Large intestine (tissue), 3 donors: ENCODE measurements at regions not wholly inside any gene's neighbourhood (a gene's known extent, or its start where the extent isn't known, plus 50 kb on each side); places are given as distances from the start of the nearest gene placed in this dataset.
A peak's percentile ranks its signal among the peaks of the same experiment; 100 is the strongest.
"Not testable (repeated sequence)": the region's sequence is repeated elsewhere in the genome, so short reads cannot be mapped to it uniquely, and the experiment has no call there.

Source experiments
- DNase-seq, 2 donors: peaks; one replicate each; pipeline versions ENCODE4 v3.0.0 to v3.0.0-alpha.2; 2013
- H3K27ac ChIP-seq: one replicate; pipeline ENCODE4 v1.5.1; 2013; ENCODE audit warnings: low read length
- H3K27me3 ChIP-seq: 2 replicates; pipeline ENCODE4 v1.6.1; 2013; ENCODE audit warnings: low read length; ENCODE audit not compliant: control insufficient read depth, insufficient read depth
- H3K36me3 ChIP-seq: 2 replicates; pipeline ENCODE4 v1.6.1; 2013; ENCODE audit warnings: low read length; ENCODE audit not compliant: control insufficient read depth, insufficient read depth
- H3K4me1 ChIP-seq: one replicate; pipeline ENCODE4 v1.6.1; 2013; ENCODE audit warnings: low read length; ENCODE audit not compliant: control insufficient read depth, insufficient read depth
- H3K4me3 ChIP-seq: one replicate; pipeline ENCODE4 v1.5.1; 2013; ENCODE audit warnings: low read length
- H3K9me3 ChIP-seq: one replicate; pipeline ENCODE4 v1.6.1; 2013; ENCODE audit warnings: mild to moderate bottlenecking, low read depth, low read length, moderate library complexity; ENCODE audit not compliant: control insufficient read depth
- WGBS: methylation state at CpG from one replicate; pipeline ENCODE4 v1.1.5; 2013; ENCODE audit warnings: low lambda C conversion rate; ENCODE audit not compliant: insufficient coverage; 5-methylcytosine and 5-hydroxymethylcytosine counted together

DNA sequence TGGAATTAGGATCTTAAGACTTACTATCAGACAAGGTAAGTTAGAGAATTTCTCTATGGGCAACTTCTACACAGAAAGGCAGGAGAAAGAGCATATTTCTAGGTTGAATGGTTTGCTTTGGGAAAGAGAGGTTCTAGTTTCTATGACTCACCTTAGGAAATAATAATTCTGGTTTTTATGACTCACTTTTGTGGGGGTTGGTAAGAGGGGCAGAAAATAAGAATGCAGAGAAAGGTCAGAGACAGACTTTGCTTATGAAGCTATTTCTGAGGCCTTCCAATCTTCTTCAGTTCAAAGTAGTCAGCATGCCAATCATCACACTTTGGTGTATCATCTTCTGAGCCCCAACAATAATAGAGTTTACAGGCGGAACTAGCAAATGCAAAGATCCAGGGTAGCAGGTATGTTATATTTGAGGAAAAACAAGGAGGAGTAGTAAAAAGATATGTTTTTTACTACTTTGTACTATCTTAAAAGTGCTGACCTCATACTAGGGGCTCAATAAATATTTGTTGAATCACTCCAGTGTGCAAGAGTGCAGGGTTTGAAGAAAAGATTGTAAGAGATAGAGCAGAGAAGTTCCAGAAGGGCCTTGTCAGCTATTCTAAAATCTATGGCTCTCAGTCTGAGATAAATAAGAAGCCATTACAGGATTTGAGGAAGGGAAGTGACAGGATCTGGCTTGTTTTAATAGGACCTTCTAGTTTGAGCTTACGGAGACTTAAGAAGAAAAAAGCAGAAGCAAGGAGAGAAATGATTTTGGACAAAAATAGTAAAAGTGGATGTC, 56.7 kb upstream of the LRFN5 start:
- Histone ChIP-seq H3K4me3 (no peak overlapping the region), H3K27me3 (no peaks in the 10 kb centered on the region), H3K27ac (no peak overlapping the region), H3K36me3 (no peaks in the 10 kb centered on the region), H3K9me3 (no peaks in the 10 kb centered on the region), H3K4me1 (no peaks in the 10 kb centered on the region)
- DNase-seq = no peak
- 67% methylated on average over 1 of the region's 2 CpGs for WGBS

GRCh38 chr14:41549282-41549681, 57.4 kb upstream of the LRFN5 start:
- no peaks in the 10 kb centered on the region for H3K27me3 ChIP-seq
- H3K36me3 ChIP-seq = no peaks in the 10 kb centered on the region
- H3K4me3 ChIP-seq = no peak overlapping the region
- no peak overlapping the region for H3K27ac ChIP-seq
- no peak for DNase-seq
- H3K9me3 ChIP-seq = no peaks in the 10 kb centered on the region
- H3K4me1 ChIP-seq = no peaks in the 10 kb centered on the region
- 100% methylated on average over 1 of the region's 2 CpGs for WGBS

DNA sequence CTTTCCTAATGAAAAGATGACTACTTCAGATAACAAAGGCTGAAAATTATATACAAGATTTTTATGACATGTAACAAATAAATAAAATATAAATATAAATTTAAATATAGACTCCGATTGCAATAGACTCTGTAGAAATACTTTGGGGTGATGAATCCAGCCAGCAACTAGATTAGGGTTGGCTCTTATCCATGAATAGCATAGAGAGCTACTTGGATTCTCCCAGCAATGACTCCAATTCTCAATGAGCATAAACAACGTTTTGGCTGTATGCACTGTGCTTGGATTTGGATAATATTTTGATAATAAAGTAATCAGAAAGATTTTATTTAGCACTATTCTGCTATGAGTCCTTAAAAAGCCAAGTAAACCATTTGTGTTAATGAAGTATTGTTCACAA, 58.0 kb upstream of the LRFN5 start:
- no peak overlapping the region for H3K4me3 ChIP-seq
- H3K27me3 ChIP-seq = no peaks in the 10 kb centered on the region
- DNase-seq = no peak
- 100% methylated on average over 1 of the region's 2 CpGs for WGBS
- H3K36me3 ChIP-seq = no peaks in the 10 kb centered on the region
- no peaks in the 10 kb centered on the region for H3K9me3 ChIP-seq
- no peak overlapping the region for H3K27ac ChIP-seq
- no peaks in the 10 kb centered on the region for H3K4me1 ChIP-seq

- no peaks in the 10 kb centered on the region for H3K9me3 ChIP-seq
- DNase-seq = no peak
- H3K27me3 ChIP-seq = no peaks in the 10 kb centered on the region
- H3K4me3 ChIP-seq = no peak overlapping the region
- H3K36me3 ChIP-seq = no peaks in the 10 kb centered on the region
- no peak overlapping the region for H3K27ac ChIP-seq
- H3K4me1 ChIP-seq = no peaks in the 10 kb centered on the region
- no CpG with 5 or more reads among the region's 3 CpGs for WGBS
Observed at GRCh38 chr14:41541333-41541732, 65.3 kb upstream of the LRFN5 start.

DNA sequence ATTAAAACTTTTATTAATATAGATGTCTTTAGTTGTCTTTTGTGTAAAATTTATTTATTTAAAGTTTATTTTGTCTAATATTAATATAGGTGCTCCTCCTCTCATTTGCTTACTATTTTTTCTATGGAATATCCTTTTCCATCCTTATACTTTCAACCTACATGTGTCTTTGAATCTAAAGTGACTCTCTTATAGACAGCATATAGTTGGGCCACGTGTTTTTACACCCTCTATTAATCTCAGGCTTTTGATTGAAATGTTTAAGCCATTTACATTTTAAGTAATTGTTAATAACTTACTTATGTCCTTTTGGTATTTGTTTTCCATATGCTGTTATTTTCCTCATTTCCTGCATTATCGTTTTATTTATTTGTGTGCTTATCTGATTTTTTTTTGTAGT, 74.4 kb upstream of the LRFN5 start:
- DNase-seq = no peak
- H3K9me3 ChIP-seq = no peaks in the 10 kb centered on the region
- H3K4me1 ChIP-seq = no peaks in the 10 kb centered on the region
- H3K27me3 ChIP-seq = no peaks in the 10 kb centered on the region
- H3K27ac ChIP-seq = no peak overlapping the region
- no peak overlapping the region for H3K4me3 ChIP-seq
- 92% methylated on average over 2 of the region's 2 CpGs for WGBS
- H3K36me3 ChIP-seq = no peaks in the 10 kb centered on the region

DNA sequence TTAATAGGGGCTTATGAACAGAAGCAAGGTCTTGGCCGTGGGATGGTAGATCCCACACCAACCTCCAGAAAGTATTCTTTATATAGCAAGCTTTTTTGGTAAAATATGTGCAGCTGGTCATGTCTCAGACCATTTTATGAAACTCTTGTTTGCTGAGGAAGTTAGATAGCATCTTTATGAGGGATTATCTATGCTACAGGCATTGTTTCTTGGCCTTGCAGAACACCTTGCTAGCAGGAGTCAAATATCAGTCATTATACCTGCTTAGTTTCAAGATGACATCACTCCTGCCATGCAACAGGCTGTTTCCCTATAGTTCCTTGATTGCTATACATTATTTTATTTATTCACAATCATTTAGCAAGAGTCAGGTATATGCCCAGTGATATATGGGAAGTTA, 84.8 kb upstream of the LRFN5 start:
- no CpG with 5 or more reads among the region's 1 CpG for WGBS
- no peaks in the 10 kb centered on the region for H3K4me1 ChIP-seq
- no peaks in the 10 kb centered on the region for H3K36me3 ChIP-seq
- H3K27ac ChIP-seq = no peak overlapping the region
- H3K27me3 ChIP-seq = no peaks in the 10 kb centered on the region
- no peaks in the 10 kb centered on the region for H3K9me3 ChIP-seq
- H3K4me3 ChIP-seq = no peak overlapping the region
- no peak for DNase-seq

DNA sequence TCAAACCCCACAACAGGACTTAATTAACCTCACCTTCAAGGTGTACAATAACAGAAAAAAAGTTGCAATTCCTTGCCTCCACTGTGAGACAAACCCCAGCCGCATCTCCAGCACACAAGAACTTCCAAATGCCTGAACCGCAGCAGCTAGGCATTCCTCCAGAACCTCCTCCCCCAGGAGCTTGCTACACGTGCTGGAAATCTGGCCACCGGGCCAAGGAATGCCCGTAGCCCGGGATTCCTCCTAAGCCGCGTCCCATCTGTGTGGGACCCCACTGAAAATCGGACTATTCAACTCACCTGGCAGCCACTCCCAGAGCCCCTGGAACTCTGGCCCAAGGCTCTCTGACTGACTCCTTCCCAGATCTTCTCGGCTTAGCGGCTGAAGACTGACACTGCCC, 88.6 kb upstream of the LRFN5 start:
- not testable (repeated sequence) for H3K27me3 ChIP-seq, H3K4me1 ChIP-seq, H3K27ac ChIP-seq, H3K9me3 ChIP-seq, H3K4me3 ChIP-seq, H3K36me3 ChIP-seq, DNase-seq
- WGBS = no CpG with 5 or more reads among the region's 11 CpGs

DNA sequence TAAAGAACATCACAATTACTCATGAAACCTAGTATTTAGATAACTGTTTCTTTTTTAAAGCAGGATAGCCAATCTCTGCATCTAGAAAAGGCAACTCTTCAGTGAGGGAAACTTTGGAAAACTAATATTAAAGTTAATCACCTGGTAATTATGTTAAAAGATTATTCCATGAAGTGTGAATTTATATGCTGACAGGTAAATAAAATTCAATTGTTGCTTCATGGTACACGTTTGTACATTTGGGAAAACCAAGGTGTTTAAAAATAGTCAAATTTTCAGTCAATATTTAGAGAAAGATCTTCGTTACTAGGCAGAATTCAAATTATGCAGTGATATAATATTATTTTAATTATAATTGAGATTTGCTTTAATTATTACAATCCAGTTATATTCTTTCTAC, 100.1 kb upstream of the LRFN5 start:
- DNase-seq = no peak
- Histone ChIP-seq H3K4me3 (no peak overlapping the region), H3K27ac (no peak overlapping the region), H3K9me3 (no peaks in the 10 kb centered on the region), H3K4me1 (no peaks in the 10 kb centered on the region), H3K36me3 (no peaks in the 10 kb centered on the region), H3K27me3 (no peaks in the 10 kb centered on the region)
- 100% methylated on average over 1 of the region's 2 CpGs for WGBS

DNA sequence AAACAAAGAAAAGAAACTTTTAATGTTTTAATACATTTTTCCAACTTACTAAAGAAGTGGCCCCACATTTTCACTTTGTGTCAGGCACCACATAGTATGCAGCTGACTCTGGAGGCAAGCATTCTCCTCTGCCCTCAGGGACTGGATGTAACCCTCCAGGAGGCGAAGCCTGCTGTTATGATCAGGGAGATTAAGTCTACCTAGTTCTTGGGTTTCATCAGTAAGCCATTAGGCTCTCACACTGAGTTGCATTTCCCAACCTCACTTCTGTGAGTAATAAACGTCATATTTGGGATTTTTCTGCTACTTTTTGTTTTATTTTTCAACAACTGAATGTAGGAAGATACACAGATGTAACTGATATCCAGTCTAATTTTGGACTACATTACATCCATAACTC, 101.2 kb upstream of the LRFN5 start:
- Histone ChIP-seq H3K4me1 (no peaks in the 10 kb centered on the region), H3K27ac (no peak overlapping the region), H3K27me3 (no peaks in the 10 kb centered on the region), H3K4me3 (no peak overlapping the region), H3K36me3 (no peaks in the 10 kb centered on the region), H3K9me3 (no peaks in the 10 kb centered on the region)
- DNase-seq = no peak
- WGBS = 67% methylated on average over 1 of the region's 2 CpGs

DNA sequence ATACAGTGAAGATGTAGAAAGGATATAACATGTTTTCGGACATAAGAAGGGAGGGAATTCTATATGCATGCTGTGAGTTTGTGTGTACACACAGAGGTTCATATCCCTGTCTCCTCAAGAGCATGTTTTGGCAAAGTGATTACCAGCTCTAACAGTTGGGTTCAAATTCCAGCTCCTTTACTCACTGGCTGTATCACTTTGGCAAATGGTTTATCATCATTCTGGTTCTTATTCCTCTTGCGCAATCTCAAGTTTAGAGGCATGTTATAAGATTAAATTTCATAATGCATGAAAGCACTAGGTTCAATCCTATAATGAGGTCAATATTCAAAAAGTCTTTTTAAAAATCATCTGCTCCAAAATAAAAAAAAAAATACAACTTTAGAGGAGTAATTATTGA, 107.7 kb upstream of the LRFN5 start:
- Histone ChIP-seq H3K36me3 (no peaks in the 10 kb centered on the region), H3K27me3 (no peaks in the 10 kb centered on the region), H3K4me1 (no peaks in the 10 kb centered on the region), H3K4me3 (no peak overlapping the region), H3K9me3 (no peaks in the 10 kb centered on the region), H3K27ac (no peak overlapping the region)
- WGBS = 100% methylated on average over 1 of the region's 2 CpGs
- peak in 1 of 2 donors; percentile 8 for DNase-seq

DNA sequence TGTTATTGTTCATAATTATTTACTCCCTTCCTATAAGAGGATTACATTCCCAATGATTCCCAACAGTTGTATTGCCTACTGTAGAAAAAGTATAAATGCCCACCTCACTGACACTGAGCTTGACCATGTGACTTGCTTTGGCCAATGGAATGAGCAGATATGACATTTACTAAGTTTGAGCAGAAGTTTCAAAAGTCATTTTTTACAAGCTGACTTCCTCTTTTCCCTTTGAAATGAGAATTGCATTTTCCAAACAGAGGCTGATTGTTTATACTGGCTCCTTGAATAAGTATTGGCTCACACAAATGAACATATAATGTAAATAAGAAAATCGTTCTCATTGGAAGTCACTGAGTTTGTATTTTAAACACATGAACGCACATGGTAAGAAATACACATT, 116.4 kb upstream of the LRFN5 start:
- Histone ChIP-seq H3K27ac (no peak overlapping the region), H3K27me3 (no peaks in the 10 kb centered on the region), H3K4me3 (no peak overlapping the region), H3K36me3 (no peaks in the 10 kb centered on the region), H3K9me3 (no peaks in the 10 kb centered on the region), H3K4me1 (no peaks in the 10 kb centered on the region)
- WGBS = 100% methylated on average over 1 of the region's 2 CpGs
- DNase-seq = no peak
